K562 (cell line): ENCODE measurements at regions not wholly inside any gene's neighbourhood (a gene's known extent, or its start where the extent isn't known, plus 50 kb on each side); places are given as distances from the start of the nearest gene placed in this dataset.

Source experiments
- ATAC-seq: fragments of 200-7000 bp; cut with Tn5 transposase; 3 replicates; pipeline ENCODE4 v1.9.1; 2020; ENCODE audit warnings: moderate library complexity
- BruUV-seq: library from RNA; stranded (reverse); fragments of 400-500 nt; replicated peaks from 2 replicates; lab custom pipeline; 2021; lab: Mats Ljungman, UMichigan
- CTCF ChIA-PET: fragments of 300-600 bp; formaldehyde crosslinking; extraction: SDS; loops from one replicate; lab custom pipeline; 2021; ENCODE audit warnings: low intra/inter-chr PET ratio; lab: Yijun Ruan, JAX
- POLR2A ChIA-PET: fragments of 300-600, 350-650 bp; sonication (Branson Sonifier 250); formaldehyde crosslinking; extraction: SDS; loops from one replicate; lab custom pipeline; 2021; ENCODE audit warnings: antibody characterized with exemption, inconsistent platforms; lab: Yijun Ruan, JAX
- DNase-seq, 4 experiments: peaks; one replicate each; pipeline versions ENCODE4 v3.0.0 to v3.0.0-alpha.2; 2011 to 2018; ENCODE audit warnings: low spot score in 3 of 4, mixed read lengths in 3 of 4; ENCODE audit errors: extremely low read depth in 1 of 4
- FAIRE-seq: peaks from 2 replicates; lab custom pipeline; 2011; peaks lifted over from hg19 to GRCh38; lab: Jason Lieb, UNC
- H2AFZ ChIP-seq: 2 replicates; pipeline ENCODE4 v1.6.0; 2011; ENCODE audit warnings: low read depth, low read length, control low read depth, inconsistent platforms
- H3K27ac ChIP-seq: fragments of 200-600 bp; 3 replicates; pipeline ENCODE4 v1.8.0; 2011; ENCODE audit warnings: low read depth, mild to moderate bottlenecking, control low read depth, inconsistent platforms, low read length, moderate library complexity, mixed read lengths; ENCODE audit errors: extremely low read depth
- H3K27me3 ChIP-seq, 2 experiments: fragments of 300-600 bp in 1 of 2; 2 replicates in 1 of 2; 3 replicates in 1 of 2; pipeline versions ENCODE4 v1.6.0 to v1.8.0; 2011; ENCODE audit warnings: inconsistent platforms in 2 of 2, low read length in 2 of 2, mild to moderate bottlenecking in 1 of 2, mixed read lengths in 1 of 2, moderate library complexity in 1 of 2; ENCODE audit not compliant: control insufficient read depth in 2 of 2, insufficient read depth in 2 of 2
- H3K36me3 ChIP-seq: fragments of 300-600 bp; 3 replicates; pipeline ENCODE4 v1.8.0; 2011; ENCODE audit warnings: mild to moderate bottlenecking, low read length, inconsistent platforms; ENCODE audit not compliant: control insufficient read depth, insufficient read depth
- H3K4me1 ChIP-seq, 2 experiments: fragments of 200-600 bp in 1 of 2; replicated peaks in 1 of 2; 2 replicates in 1 of 2; 3 replicates in 1 of 2; pipeline versions ENCODE4 v1.5.1 to v1.8.0; 2011; ENCODE audit warnings: inconsistent platforms in 2 of 2, low read length in 2 of 2, mild to moderate bottlenecking in 1 of 2, mixed read lengths in 1 of 2, moderate library complexity in 1 of 2; ENCODE audit not compliant: control insufficient read depth in 2 of 2, insufficient read depth in 2 of 2
- H3K4me2 ChIP-seq: 2 replicates; pipeline ENCODE4 v1.6.1; 2011; ENCODE audit warnings: low read length, control low read depth, inconsistent platforms, mixed read lengths; ENCODE audit not compliant: insufficient read depth
- H3K4me3 ChIP-seq: fragments of 200-600 bp; sonication (generic), shearing (Covaris generic); 2 replicates; pipeline ENCODE4 v1.5.1; 2016; ENCODE audit warnings: control low read depth, inconsistent platforms
- H3K79me2 ChIP-seq: fragments of 200-600 bp; 3 replicates; pipeline ENCODE4 v1.8.0; 2011; ENCODE audit warnings: low read length, inconsistent platforms; ENCODE audit not compliant: control insufficient read depth, insufficient read depth
- H3K9ac ChIP-seq, 2 experiments: 2 replicates each; pipeline versions ENCODE4 v1.6.0 to v1.6.1; 2011; ENCODE audit warnings: low read depth in 2 of 2, low read length in 2 of 2, control low read depth in 1 of 2, inconsistent platforms in 1 of 2, mild to moderate bottlenecking in 1 of 2, mixed read lengths in 1 of 2; ENCODE audit not compliant: insufficient read depth in 1 of 2
- H3K9me1 ChIP-seq: one replicate; pipeline ENCODE4 v1.6.0; 2011; ENCODE audit warnings: inconsistent platforms, mild to moderate bottlenecking, low read length, moderate library complexity; ENCODE audit not compliant: control insufficient read depth, insufficient read depth
- H3K9me3 ChIP-seq: replicated peaks from 2 replicates; pipeline ENCODE4 v1.5.1; 2011; ENCODE audit warnings: low read depth, low read length, inconsistent platforms; ENCODE audit not compliant: control insufficient read depth, insufficient read depth
- H4K20me1 ChIP-seq: replicated peaks from 2 replicates; pipeline ENCODE4 v1.6.1; 2011; ENCODE audit warnings: low read length, inconsistent platforms, mixed read lengths; ENCODE audit not compliant: control insufficient read depth, insufficient read depth
- ESRRA ChIP-seq: fragments of 450-650 bp; IDR thresholded peaks from 2 replicates; pipeline ENCODE4 v1.6.1; 2014; ENCODE audit warnings: low read depth, mild to moderate bottlenecking, moderate library complexity, borderline replicate concordance
- KAT2B ChIP-seq: IDR thresholded peaks from one replicate; pipeline ENCODE4 v1.6.1; 2012; ENCODE audit warnings: low read depth, mild to moderate bottlenecking, control low read depth, inconsistent platforms, low read length, moderate library complexity
- RBM14 ChIP-seq: fragments of 200-400 bp; formaldehyde crosslinking; IDR thresholded peaks from 2 replicates; pipeline ENCODE4 v1.6.1; 2018; ENCODE audit warnings: low read depth, mild to moderate bottlenecking, low read length, moderate library complexity, borderline replicate concordance; ENCODE audit not compliant: insufficient read depth
- SRSF3 ChIP-seq: fragments of 200-400 bp; formaldehyde crosslinking; IDR thresholded peaks from 2 replicates; pipeline ENCODE4 v1.6.1; 2016; ENCODE audit warnings: mild to moderate bottlenecking, low read length, moderate library complexity; ENCODE audit not compliant: insufficient read depth
- TRIM24 ChIP-seq, 2 experiments: fragments of 450-650 bp; IDR thresholded peaks; 2 replicates each; pipeline ENCODE4 v1.6.1; 2016
- ZC3H4 ChIP-seq: sonication (generic); formaldehyde crosslinking; IDR thresholded peaks from 2 replicates; pipeline ENCODE4 v1.9.0; 2021; ENCODE audit warnings: missing genetic modification reagents, borderline replicate concordance
- ZNF175 ChIP-seq: fragments of 200-800 bp; sonication (Bioruptor generic); IDR thresholded peaks from 2 replicates; pipeline ENCODE4 v1.6.1; 2016; ENCODE audit warnings: low read depth, mild to moderate bottlenecking, missing genetic modification characterization, missing compliant biosample characterization
- WGBS: fragments of 100-300 bp; shearing (Covaris generic); methylation state at CpG from one replicate; pipeline ENCODE4 v1.1.6; 2016; ENCODE audit warnings: low coverage, mixed read lengths; ENCODE audit not compliant: insufficient coverage; ENCODE audit errors: missing lambda C conversion rate; 5-methylcytosine and 5-hydroxymethylcytosine counted together
- in situ Hi-C: fragments of 300-500 bp; cut with MboI; formaldehyde crosslinking; loops from 4 replicates; pipeline ENCODE4 v1.15.0; 2018; ENCODE audit warnings: inconsistent platforms, mixed read lengths
- intact Hi-C: fragments of 100-400 bp; cut with micrococcal nuclease; formaldehyde crosslinking; loops from 2 replicates; pipeline ENCODE4 v1.14.2; 2022
- TF ChIP-seq, protein P1 (sequence below): fragments of 450-650 bp; formaldehyde crosslinking; IDR thresholded peaks from 2 replicates; pipeline ENCODE4 v1.4.0; 2022; ENCODE audit warnings: missing genetic modification characterization
- TF ChIP-seq, protein P2 (sequence below): sonication (generic); formaldehyde crosslinking; IDR thresholded peaks from 2 replicates; pipeline ENCODE4 v1.9.0; 2022; ENCODE audit warnings: mild to moderate bottlenecking, missing genetic modification reagents
- TF ChIP-seq, protein P3 (sequence below): sonication (generic); formaldehyde crosslinking; IDR thresholded peaks from 2 replicates; pipeline ENCODE4 v1.8.1; 2023; ENCODE audit warnings: mild to moderate bottlenecking, missing genetic modification reagents, moderate library complexity

DNA sequence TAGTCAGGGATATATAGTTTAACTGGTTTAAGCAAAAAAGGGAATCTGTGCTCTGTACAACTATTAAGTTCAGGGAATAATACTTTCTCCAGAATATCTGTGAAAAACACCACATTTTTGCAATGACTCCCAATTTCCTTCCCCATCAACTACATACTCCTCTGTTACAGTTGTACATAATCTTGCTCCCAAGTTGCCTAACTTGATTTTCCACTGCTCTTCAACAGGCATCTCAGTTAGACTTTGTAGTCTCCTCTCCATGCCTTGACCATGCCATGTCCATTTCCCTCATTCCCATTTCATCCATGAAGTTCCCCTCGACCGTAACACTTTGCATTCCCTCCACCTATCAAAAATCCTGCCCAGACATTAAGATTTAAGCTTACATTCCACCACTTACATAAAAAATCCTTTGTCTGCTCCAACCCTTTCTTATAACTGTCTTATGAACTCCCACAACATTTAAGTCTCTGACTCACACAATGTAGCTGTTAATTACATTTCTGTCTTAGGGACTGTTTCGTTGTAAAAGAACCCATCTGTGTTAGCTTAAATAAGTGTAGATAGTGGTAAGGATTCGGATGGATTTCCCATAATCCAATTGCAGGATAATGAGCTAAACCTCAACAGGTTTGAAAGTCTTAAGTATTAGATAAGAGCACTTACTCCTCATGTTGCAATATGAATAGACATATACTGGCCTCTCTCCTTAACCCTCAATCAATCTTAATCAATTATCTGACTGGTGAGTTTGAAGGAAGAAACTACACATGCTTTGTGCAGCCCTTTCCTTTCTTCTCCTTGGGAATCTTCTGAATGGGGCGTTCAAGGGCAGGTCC, 156.5 kb downstream of the PAWR start:
- Histone ChIP-seq H3K4me2 (no peak overlapping the region), H3K4me1 (no peaks in the 10 kb centered on the region), H2AFZ (no peak overlapping the region), H3K9me1 (no peaks in the 10 kb centered on the region), H3K79me2 (no peaks in the 10 kb centered on the region), H3K27me3 (no peaks in the 10 kb centered on the region), H4K20me1 (no peaks in the 10 kb centered on the region), H3K4me3 (no peak overlapping the region), H3K27ac (no peak overlapping the region), H3K9ac (no peak overlapping the region), H3K9me3 (no peaks in the 10 kb centered on the region), H3K36me3 (no peaks in the 10 kb centered on the region)
- intact Hi-C loops: no loop called here
- BruUV-seq: no TSS peak
- DNase-seq (no peak), FAIRE-seq (no peak), ATAC-seq (no peak)
- TF ChIP-seq ESRRA: no peak
- TF ChIP-seq ZC3H4: no peak
- no peak for TF ChIP-seq SRSF3
- TF ChIP-seq, protein P1, sequence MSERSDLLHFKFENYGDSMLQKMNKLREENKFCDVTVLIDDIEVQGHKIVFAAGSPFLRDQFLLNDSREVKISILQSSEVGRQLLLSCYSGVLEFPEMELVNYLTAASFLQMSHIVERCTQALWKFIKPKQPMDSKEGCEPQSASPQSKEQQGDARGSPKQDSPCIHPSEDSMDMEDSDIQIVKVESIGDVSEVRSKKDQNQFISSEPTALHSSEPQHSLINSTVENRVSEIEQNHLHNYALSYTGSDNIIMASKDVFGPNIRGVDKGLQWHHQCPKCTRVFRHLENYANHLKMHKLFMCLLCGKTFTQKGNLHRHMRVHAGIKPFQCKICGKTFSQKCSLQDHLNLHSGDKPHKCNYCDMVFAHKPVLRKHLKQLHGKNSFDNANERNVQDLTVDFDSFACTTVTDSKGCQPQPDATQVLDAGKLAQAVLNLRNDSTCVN (CRISPR knock-in tag): no peak
- TF ChIP-seq, protein P2, sequence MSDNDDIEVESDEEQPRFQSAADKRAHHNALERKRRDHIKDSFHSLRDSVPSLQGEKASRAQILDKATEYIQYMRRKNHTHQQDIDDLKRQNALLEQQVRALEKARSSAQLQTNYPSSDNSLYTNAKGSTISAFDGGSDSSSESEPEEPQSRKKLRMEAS (CRISPR knock-in tag): no peak
- no peak for TF ChIP-seq KAT2B
- TF ChIP-seq, protein P3, sequence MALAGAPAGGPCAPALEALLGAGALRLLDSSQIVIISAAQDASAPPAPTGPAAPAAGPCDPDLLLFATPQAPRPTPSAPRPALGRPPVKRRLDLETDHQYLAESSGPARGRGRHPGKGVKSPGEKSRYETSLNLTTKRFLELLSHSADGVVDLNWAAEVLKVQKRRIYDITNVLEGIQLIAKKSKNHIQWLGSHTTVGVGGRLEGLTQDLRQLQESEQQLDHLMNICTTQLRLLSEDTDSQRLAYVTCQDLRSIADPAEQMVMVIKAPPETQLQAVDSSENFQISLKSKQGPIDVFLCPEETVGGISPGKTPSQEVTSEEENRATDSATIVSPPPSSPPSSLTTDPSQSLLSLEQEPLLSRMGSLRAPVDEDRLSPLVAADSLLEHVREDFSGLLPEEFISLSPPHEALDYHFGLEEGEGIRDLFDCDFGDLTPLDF (CRISPR knock-in tag): no peak
- no peak for TF ChIP-seq TRIM24 (IDR thresholded peaks at IDR 0.05)
- TF ChIP-seq RBM14: no peak
- TF ChIP-seq ZNF175 (CRISPR knock-in tag): no peak
- WGBS: 0% methylated on average over 5 of the region's 5 CpGs
- in situ Hi-C loops: no loop called here
- POLR2A ChIA-PET: no interaction called here
- CTCF ChIA-PET: no interaction called here
